GM13977 (cell line): ENCODE measurements at regions not wholly inside any gene's neighbourhood (a gene's known extent, or its start where the extent isn't known, plus 50 kb on each side); places are given as distances from the start of the nearest gene placed in this dataset.
"Not testable (repeated sequence)": the region's sequence is repeated elsewhere in the genome, so short reads cannot be mapped to it uniquely, and the experiment has no call there.

Experiments used
- DNase-seq: peaks from one replicate; pipeline ENCODE4 v3.0.0; 2012; ENCODE audit warnings: low spot score
- CTCF ChIP-seq: IDR thresholded peaks from 2 replicates; pipeline ENCODE4 v1.5.1; 2012; ENCODE audit warnings: mild to moderate bottlenecking, control low read depth; ENCODE audit not compliant: insufficient read depth; ENCODE audit errors: extremely low read depth, missing control alignments
- in situ Hi-C: fragments of 300-500 bp; cut with MboI; formaldehyde crosslinking; loops from one replicate; pipeline ENCODE4 v1.12.0; 2022; ENCODE audit warnings: low sequenced_read_pairs, low pct_unique_long_range_greater_than_20kb, mixed read lengths, inconsistent platforms; ENCODE audit not compliant: unreplicated experiment

- no peak for DNase-seq
- TF ChIP-seq CTCF, result no peak
- in situ Hi-C loops, result no loop called here
Measured at GRCh38 chr21:28282833-28283232, 709.8 kb downstream of the LTN1 start.

GRCh38 chr21:28281357-28281756, 711.3 kb downstream of the LTN1 start:
- DNase-seq, in situ Hi-C loops: not testable (repeated sequence)

DNA sequence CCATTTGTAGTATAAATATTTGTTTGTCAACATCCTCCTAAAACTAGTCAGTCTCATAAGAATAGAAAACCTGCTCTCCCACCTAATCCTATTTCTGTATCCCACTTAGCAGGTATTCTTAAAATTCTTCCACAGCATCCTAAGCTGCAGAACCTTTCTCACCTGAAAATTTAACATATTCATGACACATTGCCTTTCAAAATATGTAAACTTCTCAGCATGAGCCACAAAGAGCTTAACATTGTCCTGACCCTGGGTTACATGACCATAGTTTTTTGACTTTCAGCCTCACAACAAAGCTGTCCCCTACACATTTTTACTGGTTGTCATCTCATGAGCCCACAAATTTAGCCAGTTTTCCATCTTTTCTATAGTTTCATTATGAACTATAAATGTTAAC, 712.1 kb downstream of the LTN1 start:
- no peak for DNase-seq
- TF ChIP-seq CTCF, result no peak
- in situ Hi-C loops, result no loop called here

DNA sequence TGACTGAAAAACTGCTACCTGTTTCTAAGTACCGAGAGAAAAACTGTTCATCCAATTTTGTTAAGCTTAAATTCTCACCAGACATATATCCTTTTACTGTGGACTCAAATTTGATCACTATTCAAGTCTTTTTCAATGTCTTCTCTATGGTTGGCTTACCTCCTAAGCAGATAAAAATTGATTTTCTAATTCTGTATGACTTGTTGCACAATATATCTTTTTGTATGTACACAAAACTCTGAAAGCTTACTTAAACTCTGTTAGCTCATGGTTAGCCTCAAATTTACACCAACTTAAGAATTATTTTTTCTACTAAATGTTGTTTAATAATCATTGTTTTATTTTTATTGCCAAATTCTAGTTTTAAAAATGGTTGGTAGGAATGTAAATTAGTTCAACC, 715.4 kb downstream of the LTN1 start:
- in situ Hi-C loops, result no loop called here
- no peak for TF ChIP-seq CTCF
- DNase-seq, result no peak

- no peak for DNase-seq
- TF ChIP-seq CTCF, result no peak
- in situ Hi-C loops, result no loop called here
Measured at GRCh38 chr21:28272272-28272992, 720.2 kb downstream of the LTN1 start.

DNA sequence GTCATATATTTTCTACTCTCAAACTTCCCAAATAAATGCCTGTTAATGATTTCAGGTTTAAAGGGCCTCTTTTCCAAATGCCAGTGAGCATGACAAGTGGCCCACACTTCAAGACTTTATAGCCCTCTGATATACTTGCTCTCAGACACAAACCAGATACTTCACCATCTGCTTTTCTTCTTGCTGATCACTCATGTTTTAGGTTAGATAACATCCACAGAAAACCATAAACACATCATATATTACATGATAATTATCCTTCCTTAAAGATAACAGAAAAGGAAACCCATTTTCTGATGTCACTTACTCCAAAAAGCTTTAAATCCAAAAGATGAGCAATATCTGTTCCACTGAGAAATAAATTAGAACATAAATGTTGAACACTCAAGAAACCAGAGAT, 723.5 kb downstream of the LTN1 start:
- DNase-seq, result no peak
- no peak for TF ChIP-seq CTCF
- in situ Hi-C loops, result no loop called here

GRCh38 chr21:28268685-28269084, 724.0 kb downstream of the LTN1 start:
- in situ Hi-C loops, result no loop called here
- no peak for TF ChIP-seq CTCF
- no peak for DNase-seq
